ENCODE measurements at regions not wholly inside any gene's neighbourhood (a gene's known extent, or its start where the extent isn't known, plus 50 kb on each side); places are given as distances from the start of the nearest gene placed in this dataset.

DNA sequence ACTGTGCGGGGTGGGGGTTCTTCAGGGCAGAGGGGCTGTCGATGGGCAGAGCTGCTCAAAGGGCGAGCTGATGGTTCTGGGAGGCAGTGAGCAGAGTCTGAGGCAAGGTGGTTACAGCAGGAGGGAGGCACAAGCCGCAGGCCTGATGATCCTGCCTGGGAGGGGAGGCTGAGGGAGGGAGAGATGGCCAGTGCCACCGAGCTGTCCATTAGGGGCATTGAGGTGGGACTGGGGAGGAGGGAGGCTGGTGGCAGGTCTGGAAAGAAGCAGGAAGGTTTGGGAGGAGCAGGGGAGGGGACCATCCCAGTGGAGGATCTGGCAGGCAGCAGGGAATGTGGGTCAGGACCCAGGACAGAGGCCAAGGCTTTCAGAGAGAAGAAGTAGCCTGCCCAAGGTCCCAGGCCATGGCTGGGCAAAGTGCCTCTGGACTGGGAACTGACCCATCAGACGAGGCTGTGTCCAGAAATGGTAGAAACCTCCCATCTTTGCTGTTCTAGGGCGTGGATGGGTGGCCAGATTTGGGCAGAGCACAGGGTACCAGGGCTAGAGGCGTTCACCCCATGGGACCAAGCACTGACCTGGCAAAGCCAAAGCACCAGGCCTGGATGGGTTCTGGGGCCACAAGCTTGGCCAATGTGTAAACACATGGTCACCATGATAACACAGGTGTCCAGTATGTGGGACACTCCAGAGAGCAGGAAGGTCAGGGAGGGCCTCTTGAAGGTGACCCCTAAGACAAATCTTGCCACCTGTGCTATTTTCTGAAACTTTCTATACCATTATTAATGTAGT lies 55.5 kb downstream of the INHBB start:
- H3K4me3 ChIP-seq (ENCODE audit: low read depth, low read length): no peak overlapping the region
- TF ChIP-seq, protein P1, sequence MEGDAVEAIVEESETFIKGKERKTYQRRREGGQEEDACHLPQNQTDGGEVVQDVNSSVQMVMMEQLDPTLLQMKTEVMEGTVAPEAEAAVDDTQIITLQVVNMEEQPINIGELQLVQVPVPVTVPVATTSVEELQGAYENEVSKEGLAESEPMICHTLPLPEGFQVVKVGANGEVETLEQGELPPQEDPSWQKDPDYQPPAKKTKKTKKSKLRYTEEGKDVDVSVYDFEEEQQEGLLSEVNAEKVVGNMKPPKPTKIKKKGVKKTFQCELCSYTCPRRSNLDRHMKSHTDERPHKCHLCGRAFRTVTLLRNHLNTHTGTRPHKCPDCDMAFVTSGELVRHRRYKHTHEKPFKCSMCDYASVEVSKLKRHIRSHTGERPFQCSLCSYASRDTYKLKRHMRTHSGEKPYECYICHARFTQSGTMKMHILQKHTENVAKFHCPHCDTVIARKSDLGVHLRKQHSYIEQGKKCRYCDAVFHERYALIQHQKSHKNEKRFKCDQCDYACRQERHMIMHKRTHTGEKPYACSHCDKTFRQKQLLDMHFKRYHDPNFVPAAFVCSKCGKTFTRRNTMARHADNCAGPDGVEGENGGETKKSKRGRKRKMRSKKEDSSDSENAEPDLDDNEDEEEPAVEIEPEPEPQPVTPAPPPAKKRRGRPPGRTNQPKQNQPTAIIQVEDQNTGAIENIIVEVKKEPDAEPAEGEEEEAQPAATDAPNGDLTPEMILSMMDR (IDR thresholded peaks at IDR 0.05; ENCODE audit: low read depth, low read length): no peak
- no peaks in the 10 kb centered on the region for H3K4me1 ChIP-seq
- H3K36me3 ChIP-seq: no peaks in the 10 kb centered on the region
- no peaks in the 10 kb centered on the region for H3K9me3 ChIP-seq
- DNase-seq: no peak
- no peaks in the 10 kb centered on the region for H3K27me3 ChIP-seq

DNA sequence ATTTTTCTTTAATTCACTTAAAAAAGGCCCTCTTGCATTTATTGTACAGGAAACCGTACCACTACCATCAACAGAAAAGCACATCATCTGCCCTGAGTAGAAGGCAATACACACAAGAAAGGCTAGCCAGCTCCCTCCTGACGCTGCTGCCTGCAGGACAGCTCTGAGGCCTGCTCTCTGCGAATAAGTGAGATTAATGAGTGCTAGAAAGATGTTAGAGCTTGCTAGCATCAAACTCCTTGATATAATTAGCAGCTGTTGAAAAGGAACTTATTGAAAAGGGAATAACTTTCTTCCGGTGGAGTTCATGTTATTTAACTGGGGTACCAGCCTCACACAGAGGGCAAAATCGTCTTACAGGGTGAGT lies 56.1 kb downstream of the INHBB start:
- Histone ChIP-seq H3K36me3 (no peaks in the 10 kb centered on the region), H3K4me1 (no peaks in the 10 kb centered on the region), H3K9me3 (no peaks in the 10 kb centered on the region), H3K4me3 (ENCODE audit: low read depth, low read length) (no peak overlapping the region), H3K27me3 (no peaks in the 10 kb centered on the region)
- TF ChIP-seq, protein P1 (IDR thresholded peaks at IDR 0.05; ENCODE audit: low read depth, low read length): no peak
- no peak for DNase-seq

DNA sequence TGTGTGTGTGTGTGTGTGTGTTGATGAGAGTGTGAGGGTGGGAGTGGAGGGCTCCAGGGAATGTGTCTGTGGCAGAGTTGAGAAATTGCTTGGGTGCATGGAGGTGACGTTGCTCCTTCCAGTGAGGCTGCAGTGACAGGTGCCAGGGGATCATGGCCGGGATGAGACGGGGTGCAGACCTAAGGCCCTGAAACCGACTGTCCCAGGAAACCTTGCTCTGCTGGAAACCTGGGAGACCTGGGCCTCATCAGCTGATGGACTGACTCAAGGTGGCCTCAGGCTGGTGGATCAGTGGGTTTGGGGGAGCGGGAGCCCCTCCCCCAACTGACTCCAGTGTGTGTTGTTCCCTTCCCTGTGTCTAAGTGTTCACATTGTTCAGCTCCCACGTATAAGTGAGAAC lies 56.6 kb downstream of the INHBB start:
- Histone ChIP-seq H3K4me1 (no peaks in the 10 kb centered on the region), H3K9me3 (no peaks in the 10 kb centered on the region), H3K4me3 (ENCODE audit: low read depth, low read length) (no peak overlapping the region), H3K27me3 (no peaks in the 10 kb centered on the region), H3K36me3 (no peaks in the 10 kb centered on the region)
- DNase-seq: no peak
- TF ChIP-seq, protein P1 (IDR thresholded peaks at IDR 0.05; ENCODE audit: low read depth, low read length): no peak

DNA sequence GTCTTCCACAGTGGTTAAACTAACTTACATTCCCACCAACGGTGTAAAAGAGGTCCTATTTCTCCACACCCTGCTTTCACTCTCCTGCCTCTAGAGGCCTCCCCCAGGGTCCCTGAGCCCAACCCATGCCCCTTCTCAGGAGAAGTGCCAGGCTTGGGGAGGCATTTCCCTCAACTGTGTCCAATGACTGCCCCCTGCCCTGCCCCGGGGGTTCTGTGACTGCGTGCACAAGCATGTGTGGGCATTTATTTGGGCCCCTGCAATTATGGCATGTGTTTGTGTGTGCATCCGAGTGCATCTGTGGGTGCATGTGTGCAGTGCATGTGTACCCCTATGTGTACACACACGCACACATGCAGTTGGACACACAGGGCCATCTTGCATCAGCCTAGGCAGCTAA lies 57.3 kb downstream of the INHBB start:
- DNase-seq: no peak
- no peaks in the 10 kb centered on the region for H3K27me3 ChIP-seq
- TF ChIP-seq, protein P1 (IDR thresholded peaks at IDR 0.05; ENCODE audit: low read depth, low read length): no peak
- no peak overlapping the region for H3K4me3 ChIP-seq (ENCODE audit: low read depth, low read length)
- no peaks in the 10 kb centered on the region for H3K9me3 ChIP-seq
- no peaks in the 10 kb centered on the region for H3K36me3 ChIP-seq
- H3K4me1 ChIP-seq: no peaks in the 10 kb centered on the region

DNA sequence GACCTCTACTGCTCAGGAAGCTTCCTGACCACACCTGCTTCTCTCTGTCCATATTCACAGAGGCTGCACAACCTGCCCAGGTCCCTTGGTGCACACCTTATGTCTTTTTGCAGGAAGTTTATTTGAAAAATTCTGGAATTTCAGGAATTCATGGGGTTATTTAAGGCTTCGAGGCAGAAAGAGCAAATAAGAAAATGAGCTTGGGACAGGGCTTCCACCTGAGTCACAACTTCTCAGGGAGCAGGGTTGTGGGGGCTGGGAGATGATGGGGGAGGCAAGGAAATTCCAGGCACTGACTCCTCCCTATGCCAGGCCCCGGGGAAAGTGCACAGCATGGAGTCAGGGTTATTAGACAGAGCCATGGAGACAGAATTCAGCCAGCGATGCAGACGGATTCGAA lies 57.7 kb downstream of the INHBB start:
- Histone ChIP-seq H3K9me3 (no peaks in the 10 kb centered on the region), H3K27me3 (no peaks in the 10 kb centered on the region), H3K36me3 (no peaks in the 10 kb centered on the region), H3K4me3 (ENCODE audit: low read depth, low read length) (no peak overlapping the region), H3K4me1 (no peaks in the 10 kb centered on the region)
- TF ChIP-seq, protein P1 (IDR thresholded peaks at IDR 0.05; ENCODE audit: low read depth, low read length): no peak
- no peak for DNase-seq

DNA sequence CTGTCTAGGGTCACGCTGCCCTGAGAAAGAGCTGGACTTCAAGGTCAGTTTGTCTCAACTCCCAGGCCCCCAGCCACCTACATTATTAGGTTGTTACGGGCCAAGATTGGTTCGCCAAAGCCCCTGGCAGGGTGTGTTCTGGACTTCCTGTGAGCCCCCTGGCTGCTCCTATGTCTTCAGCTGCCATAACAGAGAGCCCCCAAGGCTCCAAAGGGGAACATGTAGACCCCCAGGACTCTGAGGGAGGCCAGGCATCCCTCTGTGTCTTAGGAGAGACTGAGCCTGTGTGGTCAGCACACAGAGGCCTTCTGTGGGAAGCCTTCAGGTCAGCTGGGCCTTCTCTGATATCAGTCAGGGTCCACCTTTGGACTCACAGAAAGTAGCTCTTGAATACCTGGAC lies 58.3 kb downstream of the INHBB start:
- H3K9me3 ChIP-seq: no peaks in the 10 kb centered on the region
- TF ChIP-seq, protein P1 (IDR thresholded peaks at IDR 0.05; ENCODE audit: low read depth, low read length): no peak
- H3K27me3 ChIP-seq: no peaks in the 10 kb centered on the region
- no peak overlapping the region for H3K4me3 ChIP-seq (ENCODE audit: low read depth, low read length)
- DNase-seq: no peak
- H3K36me3 ChIP-seq: no peaks in the 10 kb centered on the region
- no peaks in the 10 kb centered on the region for H3K4me1 ChIP-seq
